LNCaP clone FGC (cell line): ENCODE measurements at regions not wholly inside any gene's neighbourhood (a gene's known extent, or its start where the extent isn't known, plus 50 kb on each side); places are given as distances from the start of the nearest gene placed in this dataset.

Source experiments
- DNase-seq: peaks from one replicate; pipeline ENCODE4 v3.0.0-alpha.2; 2011; ENCODE audit warnings: low read depth
- H3K4me3 ChIP-seq: 2 replicates; pipeline ENCODE4 v1.5.1; 2011; ENCODE audit warnings: mild to moderate bottlenecking, low read depth, low read length, control low read depth
- TF ChIP-seq, protein P1 (sequence below): IDR thresholded peaks from 2 replicates; pipeline ENCODE4 v1.5.1; 2012; ENCODE audit warnings: mild to moderate bottlenecking; ENCODE audit not compliant: control insufficient read depth, insufficient read depth; ENCODE audit errors: extremely low read depth

GRCh38 chr4:36420111-36420679 lies 138.8 kb downstream of the DTHD1 start:
- DNase-seq, result no peak
- TF ChIP-seq, protein P1, sequence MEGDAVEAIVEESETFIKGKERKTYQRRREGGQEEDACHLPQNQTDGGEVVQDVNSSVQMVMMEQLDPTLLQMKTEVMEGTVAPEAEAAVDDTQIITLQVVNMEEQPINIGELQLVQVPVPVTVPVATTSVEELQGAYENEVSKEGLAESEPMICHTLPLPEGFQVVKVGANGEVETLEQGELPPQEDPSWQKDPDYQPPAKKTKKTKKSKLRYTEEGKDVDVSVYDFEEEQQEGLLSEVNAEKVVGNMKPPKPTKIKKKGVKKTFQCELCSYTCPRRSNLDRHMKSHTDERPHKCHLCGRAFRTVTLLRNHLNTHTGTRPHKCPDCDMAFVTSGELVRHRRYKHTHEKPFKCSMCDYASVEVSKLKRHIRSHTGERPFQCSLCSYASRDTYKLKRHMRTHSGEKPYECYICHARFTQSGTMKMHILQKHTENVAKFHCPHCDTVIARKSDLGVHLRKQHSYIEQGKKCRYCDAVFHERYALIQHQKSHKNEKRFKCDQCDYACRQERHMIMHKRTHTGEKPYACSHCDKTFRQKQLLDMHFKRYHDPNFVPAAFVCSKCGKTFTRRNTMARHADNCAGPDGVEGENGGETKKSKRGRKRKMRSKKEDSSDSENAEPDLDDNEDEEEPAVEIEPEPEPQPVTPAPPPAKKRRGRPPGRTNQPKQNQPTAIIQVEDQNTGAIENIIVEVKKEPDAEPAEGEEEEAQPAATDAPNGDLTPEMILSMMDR, result no peak
- H3K4me3 ChIP-seq, result no peak overlapping the region

DNA sequence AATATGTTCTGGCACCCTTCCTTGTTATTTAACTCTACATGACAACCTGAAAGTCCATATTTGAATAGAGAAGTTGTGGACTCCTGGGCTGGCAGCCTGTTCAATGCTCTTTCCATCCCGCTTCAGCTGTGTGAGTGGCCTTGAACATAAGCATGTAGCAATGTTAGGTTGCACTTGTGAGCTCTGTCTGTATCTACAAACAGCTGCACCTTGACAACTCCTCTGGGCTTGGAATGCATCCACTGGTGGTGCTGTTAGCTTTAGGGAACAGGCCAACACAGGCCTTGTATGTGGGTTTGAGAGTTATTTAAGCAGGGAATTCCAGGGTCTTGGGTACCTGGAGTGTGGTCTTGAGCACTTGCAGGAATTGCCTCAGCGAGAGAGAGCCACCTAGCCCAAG lies 141.2 kb downstream of the DTHD1 start:
- no peak for DNase-seq
- TF ChIP-seq, protein P1, result no peak

DNA sequence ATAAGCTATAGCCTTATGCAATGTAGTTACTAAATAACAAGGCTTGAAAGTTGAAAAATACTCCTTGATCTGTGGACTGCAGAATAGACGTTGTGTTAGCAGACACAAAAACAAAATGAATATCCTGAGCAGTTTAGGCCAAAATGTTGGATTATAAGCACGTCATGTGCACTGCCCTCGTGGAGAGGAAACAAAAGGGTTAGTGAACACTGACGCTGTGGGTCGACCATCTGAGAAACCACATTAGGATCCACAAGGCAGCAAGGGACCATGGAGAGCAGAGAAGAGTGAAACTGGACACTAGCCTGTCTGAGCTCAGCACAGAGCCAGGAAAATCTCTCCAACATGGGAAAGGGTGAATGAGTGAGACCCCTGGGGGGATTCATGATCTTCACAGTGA lies 145.3 kb downstream of the DTHD1 start:
- no peak for DNase-seq
- TF ChIP-seq, protein P1, result no peak
- no peak overlapping the region for H3K4me3 ChIP-seq

More for the DNA sequence above, 141.2 kb downstream of the DTHD1 start:
- H3K4me3 ChIP-seq, result no peak overlapping the region

DNA sequence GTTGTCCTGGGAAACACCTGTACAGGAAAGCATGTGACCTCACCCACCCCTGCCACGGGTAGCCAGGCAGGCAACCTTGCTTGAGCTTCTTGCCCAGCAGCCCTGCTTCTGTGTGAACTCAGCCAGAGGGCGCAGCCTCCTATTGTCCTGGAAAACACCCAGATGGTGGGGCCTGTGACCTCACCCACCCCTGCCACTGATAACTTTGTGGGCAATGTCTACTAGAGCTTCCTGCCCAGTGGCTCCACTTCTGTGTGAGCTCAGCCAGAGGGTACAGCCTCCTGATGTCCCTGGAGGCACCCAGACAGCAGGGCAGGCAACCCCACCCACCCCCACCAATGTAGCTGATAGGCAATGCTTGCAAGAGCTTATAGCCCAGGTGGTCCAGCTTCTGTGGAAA lies 146.3 kb downstream of the DTHD1 start:
- DNase-seq, result no peak
- TF ChIP-seq, protein P1, result no peak

GRCh38 chr4:36432586-36432985 lies 151.2 kb downstream of the DTHD1 start:
- DNase-seq, result no peak
- TF ChIP-seq, protein P1, result no peak
- H3K4me3 ChIP-seq, result no peak overlapping the region

More for the DNA sequence above, 146.3 kb downstream of the DTHD1 start:
- H3K4me3 ChIP-seq, result no peak overlapping the region

DNA sequence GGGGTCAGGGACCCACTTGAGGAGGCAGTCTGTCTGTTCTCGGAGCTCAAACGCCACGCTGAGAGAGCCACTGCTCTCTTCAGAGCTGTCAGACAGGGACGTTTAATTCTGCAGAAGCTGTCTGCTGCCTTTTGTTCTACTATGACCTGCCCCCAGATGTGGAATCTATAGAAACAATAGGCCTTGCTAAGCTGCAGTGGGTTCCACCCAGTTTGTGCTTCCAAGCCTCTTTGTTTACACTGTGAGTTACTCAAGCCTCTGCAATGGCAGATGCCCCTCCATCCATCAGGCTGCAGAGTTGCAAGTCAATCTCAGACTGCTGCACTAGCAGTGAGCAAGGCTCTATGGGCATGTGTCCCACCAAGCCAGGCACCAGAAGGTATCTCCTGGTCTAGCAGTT lies 158.1 kb downstream of the DTHD1 start:
- no peak for DNase-seq
- TF ChIP-seq, protein P1, result no peak
- no peak overlapping the region for H3K4me3 ChIP-seq

- TF ChIP-seq, protein P1, result no peak
- no peak overlapping the region for H3K4me3 ChIP-seq
- DNase-seq, result no peak
These were observed 164.1 kb downstream of the DTHD1 start for GRCh38 chr4:36445480-36445879.
